Fibroblast of peridontal ligament (primary cell): ENCODE measurements at regions not wholly inside any gene's neighbourhood (a gene's known extent, or its start where the extent isn't known, plus 50 kb on each side); places are given as distances from the start of the nearest gene placed in this dataset.

ENCODE experiments used
- DNase-seq: peaks from one replicate; pipeline ENCODE4 v3.0.0-alpha.2; 2010; ENCODE audit errors: extremely low read depth

GRCh38 chr18:33818145-33818544 lies 240.1 kb downstream of the ASXL3 start:
- no peak for DNase-seq

DNA sequence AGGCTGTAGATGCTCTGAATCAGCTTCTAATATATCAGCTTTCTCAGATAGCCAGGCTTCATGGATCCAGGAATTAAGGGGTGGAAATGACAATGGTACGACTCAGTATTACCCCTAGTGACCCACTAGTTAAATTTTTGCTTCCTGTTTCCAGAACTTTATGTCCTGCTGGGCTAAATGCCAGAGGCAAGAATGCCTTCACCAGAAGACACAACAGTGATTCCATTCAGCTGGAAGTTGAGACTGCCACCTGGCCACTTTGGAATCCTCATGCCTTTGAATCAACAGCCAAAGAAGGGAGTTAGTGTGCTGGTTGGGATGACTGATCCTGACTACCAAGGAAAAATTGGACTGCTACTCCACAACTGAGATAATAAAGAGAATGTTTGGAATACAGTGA lies 239.1 kb downstream of the ASXL3 start:
- DNase-seq, result peak; percentile 29

GRCh38 chr18:33814546-33814945 lies 236.5 kb downstream of the ASXL3 start:
- DNase-seq, result no peak

- DNase-seq, result no peak
Observed at GRCh38 chr18:33812186-33812585, 234.2 kb downstream of the ASXL3 start.

- no peak for DNase-seq
Observed at GRCh38 chr18:33805592-33805991, 227.6 kb downstream of the ASXL3 start.

- peak; percentile 49 for DNase-seq
Observed at GRCh38 chr18:33804258-33804657, 226.2 kb downstream of the ASXL3 start.

- peak; percentile 23 for DNase-seq
Observed at GRCh38 chr18:33803636-33804035, 225.6 kb downstream of the ASXL3 start.

DNA sequence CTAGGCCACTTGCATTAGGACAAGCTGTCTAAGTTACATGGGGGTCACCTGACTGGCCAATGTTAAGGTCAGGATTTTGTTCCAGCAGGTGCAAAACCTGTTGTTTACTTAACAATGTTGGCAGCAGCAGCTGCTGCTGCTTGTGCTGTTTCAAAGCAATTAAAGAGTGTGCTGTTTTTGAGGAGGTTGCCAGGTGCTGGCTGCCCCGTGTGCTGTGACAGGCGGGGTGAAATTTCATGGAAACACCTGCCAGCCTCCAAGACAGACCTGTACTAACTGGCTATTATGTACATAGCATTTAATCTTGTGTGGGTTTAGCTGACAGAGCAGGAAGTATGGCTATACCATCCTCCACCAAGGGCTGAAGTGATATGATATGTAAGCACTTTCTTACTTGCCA lies 224.9 kb downstream of the ASXL3 start:
- no peak for DNase-seq
